Astrocyte of the spinal cord (primary cell): ENCODE measurements at regions not wholly inside any gene's neighbourhood (a gene's known extent, or its start where the extent isn't known, plus 50 kb on each side); places are given as distances from the start of the nearest gene placed in this dataset.
"Not testable (repeated sequence)": the region's sequence is repeated elsewhere in the genome, so short reads cannot be mapped to it uniquely, and the experiment has no call there.

Source experiments
- DNase-seq: peaks from one replicate; pipeline ENCODE4 v3.0.0; 2011; ENCODE audit warnings: low read depth, low spot score
- H3K4me3 ChIP-seq: 2 replicates; pipeline ENCODE4 v1.5.1; 2011; ENCODE audit warnings: low read depth, mild to moderate bottlenecking, low read length, moderate library complexity
- in situ Hi-C: cut with HindIII; loops from 2 replicates; pipeline ENCODE4 v1.10.0; 2017; ENCODE audit warnings: low sequenced_read_pairs

DNA sequence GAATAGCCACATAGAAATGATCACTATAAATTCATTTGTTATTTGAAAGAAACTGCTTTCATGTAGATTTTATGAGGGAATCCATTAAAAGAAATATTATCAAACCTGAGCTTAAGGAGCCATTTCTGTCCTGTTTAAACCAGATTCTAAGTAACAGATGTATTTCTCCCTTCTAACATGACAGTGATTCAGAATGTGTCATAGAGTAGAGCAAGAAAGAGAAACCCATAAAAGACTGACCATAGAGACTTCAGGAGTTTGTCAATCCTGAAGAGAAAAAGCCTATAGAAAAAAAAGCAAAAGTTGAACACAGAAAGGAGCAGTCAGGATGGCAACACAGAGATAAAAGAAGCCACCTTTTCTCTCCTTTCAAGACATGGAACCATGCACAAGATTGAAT lies 390.6 kb downstream of the PRIM2 start:
- H3K4me3 ChIP-seq, in situ Hi-C loops, DNase-seq: not testable (repeated sequence)

- DNase-seq, in situ Hi-C loops, H3K4me3 ChIP-seq: not testable (repeated sequence)
Measured at GRCh38 chr6:57722546-57722945, 405.1 kb downstream of the PRIM2 start.

DNA sequence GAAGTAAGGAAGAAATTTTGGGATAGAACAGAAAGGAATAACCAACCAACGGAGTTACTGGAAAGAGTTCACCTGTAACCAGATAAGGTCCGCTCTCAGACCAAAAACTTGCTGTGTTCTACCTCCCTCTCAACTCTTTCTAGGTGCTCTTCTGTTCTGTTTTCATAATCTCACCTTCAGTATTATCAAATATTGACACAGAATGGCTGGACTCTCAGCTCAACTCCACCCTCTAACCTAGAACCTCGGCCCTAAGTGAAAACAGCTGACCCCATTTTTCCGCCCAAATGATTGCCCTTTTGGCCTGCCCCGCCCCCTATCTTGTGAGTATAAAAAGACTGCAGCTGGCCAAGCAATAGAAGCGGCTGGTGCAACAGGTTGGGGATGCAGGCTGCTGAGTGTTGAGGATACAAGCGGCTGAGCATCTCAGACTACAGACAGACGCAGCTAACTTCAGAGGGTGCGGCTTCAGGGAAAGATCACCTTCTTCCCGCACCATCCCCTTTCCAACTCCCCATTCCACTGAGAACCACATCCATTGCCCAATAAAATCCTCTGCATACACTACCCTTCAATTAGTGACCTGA lies 406.5 kb downstream of the PRIM2 start:
- DNase-seq, in situ Hi-C loops, H3K4me3 ChIP-seq: not testable (repeated sequence)

DNA sequence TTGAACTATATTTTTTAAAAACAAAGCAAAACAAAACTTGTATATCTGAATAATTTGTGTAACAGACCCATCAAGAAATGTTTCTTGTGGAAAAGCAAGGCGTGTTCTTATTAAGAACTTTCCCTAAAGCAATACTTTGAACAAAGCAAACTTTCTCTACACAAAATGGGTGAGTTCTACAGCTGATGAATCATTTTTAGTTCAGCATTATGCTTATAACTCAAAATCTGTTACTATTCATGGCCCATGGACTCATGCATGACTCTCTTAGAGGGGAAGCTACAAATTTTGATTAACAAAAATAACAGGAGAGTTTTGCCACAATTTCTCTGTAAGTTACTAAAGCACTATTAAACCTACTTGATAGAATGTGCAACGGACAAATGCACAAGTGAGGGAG lies 412.0 kb downstream of the PRIM2 start:
- H3K4me3 ChIP-seq, in situ Hi-C loops, DNase-seq: not testable (repeated sequence)

DNA sequence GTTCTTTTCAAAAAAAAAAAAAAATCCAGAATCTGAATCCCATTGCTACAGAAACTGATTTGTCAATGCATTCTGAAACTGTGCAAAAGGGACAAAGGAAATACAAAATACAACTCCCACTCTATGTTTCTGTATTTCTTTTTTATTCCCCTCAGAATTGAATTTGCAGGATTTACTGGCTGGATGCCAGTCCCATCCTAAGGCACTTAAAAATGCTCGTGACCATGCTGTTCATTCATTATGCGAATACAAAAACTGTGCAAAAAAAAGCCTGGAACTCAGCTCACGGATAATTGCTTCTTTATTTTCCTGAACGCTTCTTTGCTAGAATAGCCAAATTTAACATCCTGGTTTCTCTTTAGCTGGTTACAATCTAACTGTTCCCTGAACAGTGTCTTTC lies 413.3 kb downstream of the PRIM2 start:
- DNase-seq, H3K4me3 ChIP-seq, in situ Hi-C loops: not testable (repeated sequence)

GRCh38 chr6:57747716-57748115 lies 430.3 kb downstream of the PRIM2 start:
- in situ Hi-C loops, DNase-seq, H3K4me3 ChIP-seq: not testable (repeated sequence)

- H3K4me3 ChIP-seq, in situ Hi-C loops, DNase-seq: not testable (repeated sequence)
Measured at GRCh38 chr6:57759850-57760249, 442.4 kb downstream of the PRIM2 start.

DNA sequence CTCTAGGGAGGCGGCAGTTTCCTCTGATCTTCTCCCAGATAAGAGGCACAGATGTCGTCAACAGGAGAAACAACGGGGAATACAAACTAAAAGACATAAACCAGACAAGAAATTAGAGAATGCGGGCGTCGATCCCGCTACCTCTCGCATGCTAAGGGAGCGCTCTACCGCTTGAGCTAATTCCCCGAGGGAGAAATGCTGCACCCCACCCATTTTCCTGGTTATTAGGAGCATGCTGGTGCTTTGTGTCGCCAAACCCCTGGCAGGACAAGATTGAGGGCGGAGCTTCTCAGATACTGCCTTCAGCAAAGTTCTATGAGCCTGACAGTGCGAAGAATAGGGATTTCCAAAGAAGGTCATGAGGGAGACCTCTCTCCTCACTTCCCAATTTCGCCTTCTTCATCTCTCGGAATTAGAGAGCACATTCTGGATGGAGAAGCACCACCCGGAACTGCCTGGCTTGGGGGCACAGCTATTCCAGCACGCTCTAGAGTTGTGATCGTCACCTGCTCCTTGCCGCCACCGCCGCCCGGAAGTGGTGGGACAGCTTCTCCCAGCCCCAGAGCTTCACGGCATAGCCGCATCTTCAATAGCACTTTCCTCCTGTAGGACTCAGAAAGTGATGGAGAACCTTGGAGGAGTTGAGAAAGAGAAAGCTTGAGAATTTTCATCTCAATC lies 475.4 kb downstream of the PRIM2 start:
- DNase-seq, in situ Hi-C loops, H3K4me3 ChIP-seq: not testable (repeated sequence)

GRCh38 chr6:57793398-57793762 lies 475.9 kb downstream of the PRIM2 start:
- H3K4me3 ChIP-seq, in situ Hi-C loops, DNase-seq: not testable (repeated sequence)

DNA sequence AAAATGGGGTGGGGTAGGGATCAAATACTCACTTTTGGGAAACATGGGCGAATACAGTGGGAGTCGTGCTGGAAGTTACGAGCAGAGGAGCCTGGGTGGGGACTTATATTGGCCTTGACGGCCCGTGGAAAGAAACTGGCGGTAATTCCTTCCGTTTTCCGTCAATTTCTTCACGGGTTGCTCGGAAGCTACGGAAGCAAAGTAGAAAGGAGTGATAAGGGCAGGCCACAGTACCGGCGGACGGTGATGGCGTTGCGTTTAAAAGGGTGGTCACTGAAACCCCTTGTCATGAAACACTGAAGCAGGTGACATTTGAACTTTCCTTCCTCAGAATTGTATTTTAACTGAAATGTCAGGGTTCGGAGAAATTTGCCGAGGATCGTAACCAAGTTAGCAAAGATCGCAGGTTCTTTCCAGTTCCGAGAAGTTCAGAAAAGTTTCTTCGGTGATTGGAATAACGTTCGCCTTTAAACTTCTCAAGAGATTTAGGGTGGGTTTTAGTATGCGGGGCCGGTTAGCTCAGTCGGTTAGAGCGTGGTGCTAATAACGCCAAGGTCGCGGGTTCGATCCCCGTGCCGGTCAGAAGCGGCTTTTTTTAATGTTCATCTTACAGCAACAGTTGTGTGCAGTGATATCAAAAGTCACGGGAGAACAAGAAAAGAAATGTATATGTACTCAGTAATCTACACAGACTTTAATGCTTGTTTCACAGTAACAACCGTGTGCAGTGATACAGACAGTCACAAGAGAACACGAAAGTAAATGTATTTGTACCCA lies 482.5 kb downstream of the PRIM2 start:
- in situ Hi-C loops = not testable (repeated sequence)
- peak; percentile 53 for DNase-seq
- H3K4me3 ChIP-seq = peak overlapping the region; percentile 39

- H3K4me3 ChIP-seq, in situ Hi-C loops: not testable (repeated sequence)
- DNase-seq = peak; percentile 12
Measured at GRCh38 chr6:57808581-57808980, 491.2 kb downstream of the PRIM2 start.

DNA sequence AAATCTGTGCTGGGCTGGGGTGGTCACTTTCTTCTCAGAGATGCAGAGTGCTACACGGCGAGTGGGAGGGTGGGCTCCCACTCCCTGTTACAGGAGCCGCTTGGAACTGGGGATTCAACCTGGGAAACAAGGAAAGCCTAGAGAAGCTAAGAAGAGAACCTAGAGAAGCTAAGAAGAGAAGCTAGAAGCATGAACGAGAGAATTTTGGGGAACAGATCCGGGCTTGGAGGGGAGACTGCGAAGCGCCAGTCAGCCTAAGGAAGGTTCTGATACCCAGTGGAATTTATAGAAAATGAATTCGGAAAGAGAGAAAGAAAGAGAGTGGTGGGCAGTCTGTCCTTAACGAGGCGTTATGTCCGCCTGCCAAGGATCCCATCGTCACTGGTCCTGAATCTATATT lies 492.0 kb downstream of the PRIM2 start:
- DNase-seq, H3K4me3 ChIP-seq, in situ Hi-C loops: not testable (repeated sequence)

GRCh38 chr6:57813271-57814075 lies 496.0 kb downstream of the PRIM2 start:
- in situ Hi-C loops, H3K4me3 ChIP-seq, DNase-seq: not testable (repeated sequence)

- DNase-seq, H3K4me3 ChIP-seq, in situ Hi-C loops: not testable (repeated sequence)
Measured at GRCh38 chr6:57815826-57816225, 498.4 kb downstream of the PRIM2 start.

DNA sequence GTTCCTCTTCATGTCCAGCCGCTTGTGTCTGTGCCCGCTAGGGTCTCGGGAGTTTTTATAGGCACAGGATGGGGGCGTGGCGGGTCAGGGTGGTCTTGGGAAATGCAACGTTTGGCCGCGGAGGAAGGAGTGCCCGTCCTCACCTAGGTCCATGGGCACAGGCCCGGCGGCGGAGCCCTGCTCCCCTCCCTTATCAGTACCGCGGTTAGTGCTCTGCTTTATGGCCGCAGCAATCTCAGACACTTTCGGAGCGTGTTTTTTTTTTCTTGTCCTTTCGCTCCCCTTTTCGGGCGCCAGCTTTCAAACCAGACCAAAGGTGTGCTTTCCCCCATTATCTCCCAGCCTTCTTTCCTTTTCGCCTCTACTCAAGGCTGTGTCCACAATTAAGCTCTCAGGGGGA lies 503.9 kb downstream of the PRIM2 start:
- DNase-seq, in situ Hi-C loops, H3K4me3 ChIP-seq: not testable (repeated sequence)

GRCh38 chr6:57822448-57822847 lies 505.0 kb downstream of the PRIM2 start:
- in situ Hi-C loops, DNase-seq, H3K4me3 ChIP-seq: not testable (repeated sequence)
